GM18502 (cell line): ENCODE measurements at regions not wholly inside any gene's neighbourhood (a gene's known extent, or its start where the extent isn't known, plus 50 kb on each side); places are given as distances from the start of the nearest gene placed in this dataset.
"Not testable (repeated sequence)": the region's sequence is repeated elsewhere in the genome, so short reads cannot be mapped to it uniquely, and the experiment has no call there.

Source experiments
- ATAC-seq: cut with Tn5 transposase; IDR thresholded peaks from one replicate; pipeline ENCODE4 v1.9.1; 2021; ENCODE audit warnings: mild to moderate bottlenecking; ENCODE audit not compliant: unreplicated experiment, poor library complexity

GRCh38 chr1:185681034-185681633, 53.1 kb upstream of the HMCN1 start:
- peak; percentile 75 for ATAC-seq

DNA sequence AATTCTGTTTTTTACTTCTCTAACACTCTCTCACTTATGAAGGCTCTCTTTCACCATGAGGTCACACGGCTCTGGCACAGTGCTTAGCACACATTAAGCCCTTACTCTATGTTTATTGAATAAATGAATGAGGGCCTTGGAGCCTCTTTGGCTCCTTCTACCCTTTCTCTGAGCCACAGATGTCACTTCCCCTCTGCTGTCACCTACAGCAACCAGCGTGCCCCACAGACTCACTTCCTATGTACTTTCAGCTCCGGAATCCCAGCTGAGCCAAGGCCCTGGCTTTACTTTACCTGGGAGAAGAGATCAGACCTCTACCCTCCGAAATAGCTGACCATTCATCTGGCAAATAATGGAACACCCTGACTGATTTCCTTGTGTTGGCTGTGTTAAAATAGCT, 53.7 kb upstream of the HMCN1 start:
- no peak for ATAC-seq

- no peak for ATAC-seq
Measured at GRCh38 chr1:185679220-185679619, 55.0 kb upstream of the HMCN1 start.

GRCh38 chr1:185676969-185677368, 57.2 kb upstream of the HMCN1 start:
- no peak for ATAC-seq

- no peak for ATAC-seq
Measured at GRCh38 chr1:185674201-185674600, 60.0 kb upstream of the HMCN1 start.

DNA sequence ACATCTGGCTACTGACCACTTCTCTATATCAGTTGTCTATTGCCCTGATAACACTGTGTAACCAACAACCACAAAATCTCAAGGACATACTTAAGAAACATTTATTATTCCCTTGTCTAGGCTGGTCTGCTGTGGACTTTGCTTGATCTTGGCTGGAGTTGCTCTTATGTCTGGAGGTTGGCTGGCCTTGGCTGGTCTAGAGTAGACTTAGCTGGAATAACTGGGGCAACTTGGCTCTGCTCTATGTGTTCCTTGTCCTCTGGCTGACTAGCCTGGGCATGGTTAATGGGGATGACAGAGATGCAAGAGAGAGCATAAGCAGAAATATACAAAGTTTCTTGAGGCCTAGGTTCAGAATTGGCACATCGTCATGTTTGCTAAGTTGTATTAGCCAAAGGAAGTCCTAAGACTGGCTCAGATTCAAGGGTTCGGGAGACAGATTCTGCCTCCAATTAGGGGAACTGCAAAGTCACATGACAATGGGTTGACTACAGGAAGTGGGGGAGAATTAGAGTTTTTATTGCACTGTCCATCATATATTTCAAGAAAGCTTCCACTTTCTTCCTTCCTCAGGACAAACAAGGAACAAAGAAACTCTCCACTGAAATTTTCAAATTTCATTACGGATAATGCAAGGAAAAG, 61.4 kb upstream of the HMCN1 start:
- no peak for ATAC-seq

- ATAC-seq = no peak
Measured at GRCh38 chr1:185670187-185670627, 64.0 kb upstream of the HMCN1 start.

DNA sequence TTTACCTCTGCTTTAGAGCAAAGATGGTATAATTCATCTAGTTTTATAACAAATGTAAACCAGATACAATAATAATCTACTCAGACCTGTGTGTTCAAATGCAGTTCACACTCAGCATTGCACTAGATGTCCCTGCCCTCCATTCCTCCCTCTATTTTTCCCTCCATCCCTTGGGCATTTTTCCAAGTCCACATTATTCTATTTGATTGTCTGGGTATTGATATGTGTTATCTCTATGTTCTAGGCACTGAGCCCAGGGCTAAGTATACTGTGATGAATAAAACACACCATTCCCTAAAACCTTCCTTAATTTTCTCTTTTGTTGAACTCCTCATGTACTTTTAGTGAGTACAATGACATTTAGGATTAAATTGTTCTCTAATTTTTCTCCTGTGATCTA, 66.2 kb upstream of the HMCN1 start:
- ATAC-seq = no peak

DNA sequence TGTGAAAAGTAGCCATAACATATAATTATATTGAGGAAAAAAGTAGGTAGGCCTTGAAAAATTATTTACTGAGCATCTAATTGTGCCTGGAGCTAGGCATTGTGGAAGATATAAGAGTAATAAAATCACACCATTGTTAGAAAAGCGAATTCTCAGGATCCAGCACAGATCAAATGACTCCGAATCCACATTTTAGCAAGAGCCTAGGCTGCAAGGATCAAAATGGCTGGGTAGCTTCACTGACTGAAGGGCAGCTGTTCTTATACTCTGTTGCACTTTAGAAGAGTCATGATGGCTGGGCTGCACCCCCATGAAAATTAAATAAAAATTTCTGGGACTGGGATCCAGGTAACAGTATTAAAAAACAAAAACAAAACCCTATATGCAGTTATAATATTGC, 67.6 kb upstream of the HMCN1 start:
- ATAC-seq = no peak

- ATAC-seq = no peak
Measured at GRCh38 chr1:185663771-185664296, 70.4 kb upstream of the HMCN1 start.

DNA sequence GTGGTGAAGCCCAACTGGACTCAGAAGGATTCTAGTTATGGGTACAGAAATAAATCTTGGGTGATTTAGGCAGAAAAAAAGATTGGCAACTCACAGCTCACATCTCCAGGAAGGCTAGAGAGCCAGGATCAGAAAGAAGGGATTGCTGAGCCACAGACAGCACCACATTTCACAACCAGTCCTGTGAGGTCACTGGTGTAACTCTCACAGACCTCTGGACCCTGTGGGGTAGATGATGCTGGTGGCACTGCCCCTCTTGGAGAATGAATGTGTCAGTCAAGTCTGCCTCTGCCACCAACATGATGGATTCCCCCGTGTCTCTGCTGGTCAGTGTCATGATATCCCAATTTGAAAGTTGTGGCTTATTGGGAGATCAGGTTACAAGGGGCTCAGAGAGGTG, 70.9 kb upstream of the HMCN1 start:
- ATAC-seq = no peak

DNA sequence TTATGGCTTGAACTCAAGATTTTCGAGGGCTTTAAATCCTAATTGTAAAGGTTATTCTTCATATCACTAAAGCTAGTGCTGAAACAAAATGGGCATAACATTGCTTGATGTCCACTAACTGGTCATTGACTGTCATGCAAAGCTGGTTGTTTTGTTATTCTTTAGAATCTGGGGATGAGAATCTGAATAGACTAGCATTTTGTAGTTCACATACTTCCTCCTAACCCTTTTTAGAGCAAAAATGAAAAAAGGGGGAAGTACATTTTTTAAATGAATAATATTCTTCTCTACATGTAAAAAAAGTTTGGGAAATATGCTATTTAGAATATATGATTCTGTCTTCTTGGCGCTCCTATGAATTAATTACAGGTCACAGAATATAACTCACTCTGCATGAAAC, 72.2 kb upstream of the HMCN1 start:
- no peak for ATAC-seq

DNA sequence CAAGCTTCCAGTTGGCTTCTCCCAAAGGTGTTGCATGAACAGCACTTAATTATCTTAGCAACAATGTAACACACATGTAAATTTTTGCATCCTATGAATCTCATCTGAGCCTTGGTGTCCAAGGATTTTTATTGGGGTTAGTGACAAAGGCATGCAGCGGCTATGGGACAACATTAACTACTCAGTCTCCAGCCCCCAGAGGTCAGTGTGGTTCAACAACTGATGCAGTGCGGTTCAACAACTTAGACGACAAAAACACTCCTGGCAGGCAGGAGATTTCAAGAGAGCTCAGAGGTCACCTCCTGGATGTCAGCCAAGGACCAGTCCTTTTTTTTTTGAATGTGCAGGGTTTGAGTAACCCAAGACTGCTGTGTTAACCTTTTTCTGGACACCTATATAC, 77.5 kb upstream of the HMCN1 start:
- ATAC-seq = no peak

DNA sequence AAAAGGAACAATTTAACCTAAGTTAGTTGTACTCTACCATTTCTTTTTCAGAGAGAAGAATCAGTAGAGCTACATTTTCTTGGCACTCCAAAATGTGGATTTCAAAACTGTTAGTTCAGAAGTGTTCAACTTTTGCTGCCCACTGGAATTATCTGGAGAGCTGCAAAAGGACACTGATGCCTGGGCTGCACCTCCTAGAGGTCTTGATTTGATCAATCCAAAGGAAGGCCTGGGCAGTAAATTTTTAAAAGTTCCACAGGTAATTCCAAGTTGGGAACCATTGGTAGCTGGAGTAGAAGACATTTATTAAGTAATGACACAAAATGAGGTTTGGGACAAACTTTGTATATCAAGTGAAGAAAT, 79.3 kb upstream of the HMCN1 start:
- no peak for ATAC-seq

DNA sequence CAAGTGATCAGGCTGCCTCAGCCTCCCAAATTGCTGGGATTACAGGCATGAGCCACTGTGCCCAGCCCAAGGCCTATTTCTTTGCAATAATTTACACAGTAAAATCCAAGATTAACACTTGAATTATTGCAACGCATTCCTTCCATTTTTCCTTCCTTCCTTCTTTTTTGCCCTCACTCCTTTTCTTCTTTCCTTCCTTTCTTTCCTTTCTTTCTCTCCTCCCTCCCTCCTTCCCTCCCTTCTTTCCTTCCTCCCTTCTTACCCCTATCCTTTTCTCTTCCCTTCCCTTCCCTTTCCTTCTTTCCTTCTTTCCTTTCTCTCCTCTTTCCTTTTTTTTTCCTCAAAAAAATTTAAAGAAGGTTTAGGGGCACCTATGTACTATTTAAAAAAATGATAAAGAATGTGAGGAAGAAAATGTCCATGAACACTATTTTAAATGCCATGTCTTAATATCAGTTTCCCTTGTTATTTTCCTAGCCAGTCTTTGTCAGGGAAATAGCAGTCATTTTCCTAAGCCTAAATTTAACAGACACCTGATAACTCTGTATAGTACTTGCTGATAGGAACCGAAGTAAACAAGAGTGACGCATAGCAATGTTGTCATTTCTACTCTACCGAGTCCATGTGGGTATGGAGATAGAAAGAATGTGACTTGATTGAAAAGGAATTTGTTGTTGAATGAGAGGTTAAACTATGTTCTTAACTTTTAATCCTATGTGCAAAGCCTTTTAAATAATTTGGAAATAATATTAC, 79.8 kb upstream of the HMCN1 start:
- ATAC-seq = no peak

DNA sequence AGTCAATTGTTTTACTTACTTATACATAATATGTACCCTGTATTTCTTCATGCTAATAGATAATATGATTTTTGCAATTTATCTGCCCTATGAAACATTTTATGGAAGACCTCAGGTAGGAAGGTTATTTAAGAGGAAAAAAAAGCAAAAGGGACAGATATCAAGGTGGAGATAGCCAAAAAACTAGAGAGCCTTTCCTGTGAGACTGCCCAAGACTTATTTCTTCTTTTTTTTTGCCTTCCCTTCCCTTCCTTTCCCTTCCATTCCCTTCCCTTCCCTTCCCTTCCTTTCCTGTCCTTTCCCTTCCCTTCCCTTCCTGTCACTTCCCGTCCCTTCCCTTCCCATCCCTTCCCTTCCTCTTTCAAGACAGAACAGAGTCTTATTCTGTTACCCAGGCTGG, 80.6 kb upstream of the HMCN1 start:
- ATAC-seq = no peak

GRCh38 chr1:185652348-185652747, 81.8 kb upstream of the HMCN1 start:
- ATAC-seq = no peak

- ATAC-seq = no peak
Measured at GRCh38 chr1:185650602-185651230, 83.5 kb upstream of the HMCN1 start.

DNA sequence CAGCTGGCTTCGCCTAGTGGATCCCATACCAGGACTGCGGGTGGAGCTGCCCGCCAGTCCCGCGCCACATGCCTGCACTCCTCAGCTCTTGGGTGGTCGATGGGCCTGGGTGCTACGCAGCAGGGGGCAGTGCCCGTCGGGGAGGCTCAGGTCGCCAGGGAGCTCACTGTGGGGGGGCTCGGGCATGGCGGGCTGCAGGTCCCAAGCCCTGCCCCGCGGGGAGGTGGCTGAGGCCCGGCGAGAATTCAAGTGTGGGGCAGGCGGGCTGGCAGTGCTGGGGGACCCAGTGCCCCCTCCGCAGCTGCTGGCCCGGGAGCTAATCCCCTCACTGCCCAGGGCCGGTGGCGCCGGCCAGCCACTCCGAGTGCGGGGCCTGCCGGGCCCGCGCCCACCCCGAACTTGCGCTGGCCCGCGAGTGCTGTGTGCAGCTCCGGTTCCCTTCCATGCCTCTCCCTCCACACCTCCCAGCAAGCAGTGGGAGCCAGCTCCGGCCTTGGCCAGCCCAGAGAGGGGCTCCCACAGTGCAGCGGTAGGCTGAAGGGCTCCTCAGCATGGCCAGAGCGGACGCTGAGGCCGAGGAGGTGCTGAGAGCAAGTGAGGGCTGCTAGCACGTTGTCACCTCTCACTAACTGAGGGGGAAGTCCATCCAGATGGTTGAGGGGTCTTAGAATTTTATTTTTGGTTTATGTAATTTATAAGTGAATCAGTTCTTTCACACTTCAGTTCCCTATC, 85.2 kb upstream of the HMCN1 start:
- no peak for ATAC-seq

GRCh38 chr1:185647597-185648267, 86.5 kb upstream of the HMCN1 start:
- not testable (repeated sequence) for ATAC-seq
